Activated naive CD8-positive, alpha-beta T cell treated with anti-CD3 and anti-CD28 coated beads, Interleukin-2, amount 10 ng/mL, durations not matched to agents 7 days and 5 days (primary cell): ENCODE measurements at regions not wholly inside any gene's neighbourhood (a gene's known extent, or its start where the extent isn't known, plus 50 kb on each side); places are given as distances from the start of the nearest gene placed in this dataset.

ENCODE experiments used
- ATAC-seq: fragments of 150-1000 bp; cut with Tn5 transposase; one replicate; pipeline ENCODE4 v1.10.0; 2021; ENCODE audit warnings: low read depth, moderate library complexity
- POLR2A ChIA-PET: fragments of 350-600 bp; sonication (Branson Sonifier 250); formaldehyde crosslinking; loops from one replicate; lab custom pipeline; 2021; ENCODE audit warnings: antibody characterized with exemption; lab: Charles Lee
- DNase-seq: peaks from one replicate; pipeline ENCODE4 v3.0.0; 2021
- H3K27ac Mint-ChIP-seq: one replicate; pipeline ENCODE4 v1.8.0; 2022; ENCODE audit warnings: mild to moderate bottlenecking, mixed read lengths
- H3K27me3 Mint-ChIP-seq: one replicate; pipeline ENCODE4 v1.8.0; 2022; ENCODE audit warnings: mild to moderate bottlenecking, moderate library complexity, mixed read lengths
- H3K36me3 Mint-ChIP-seq: one replicate; pipeline ENCODE4 v1.8.0; 2021; ENCODE audit warnings: mild to moderate bottlenecking, mixed read lengths
- H3K4me1 Mint-ChIP-seq: one replicate; pipeline ENCODE4 v1.8.0; 2021; ENCODE audit warnings: mixed read lengths
- H3K4me3 Mint-ChIP-seq: one replicate; pipeline ENCODE4 v1.8.0; 2022; ENCODE audit warnings: mild to moderate bottlenecking, moderate library complexity, mixed read lengths
- H3K9me3 Mint-ChIP-seq: one replicate; pipeline ENCODE4 v1.8.0; 2021; ENCODE audit warnings: mixed read lengths

DNA sequence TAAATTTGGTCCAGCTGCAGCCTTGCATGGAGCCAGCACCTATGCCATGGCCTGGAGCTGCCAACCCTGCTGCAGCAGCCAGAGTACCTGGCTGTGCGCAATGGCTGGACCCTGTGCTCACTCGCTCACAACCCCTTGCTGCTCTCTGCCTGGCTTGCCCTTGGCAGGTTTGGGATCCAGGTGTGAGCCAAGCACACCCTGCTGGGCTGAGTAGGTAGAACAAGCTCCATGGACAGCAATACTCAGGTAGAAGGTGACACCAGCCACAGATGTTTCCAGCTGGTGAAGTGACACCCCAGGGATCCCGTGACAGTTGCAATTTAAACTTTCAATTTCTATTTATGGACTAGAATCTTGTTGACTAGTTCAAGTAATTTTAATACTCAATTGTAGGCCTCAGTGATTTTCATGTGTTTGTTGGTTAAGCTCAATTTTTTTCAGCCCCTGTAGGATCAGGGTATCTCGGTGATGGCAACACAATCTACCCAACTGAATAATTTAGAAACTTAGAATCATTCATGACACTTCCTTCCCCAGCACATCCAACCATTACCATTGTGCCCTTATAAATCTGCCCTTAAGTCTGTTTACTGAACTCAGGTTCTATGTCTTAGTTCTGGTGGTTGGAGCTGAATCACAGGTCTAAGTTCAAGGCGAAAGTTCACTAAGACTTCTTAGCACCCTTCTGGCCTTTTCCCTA is 480.0 kb downstream of the PMP22 start:
- H3K36me3 Mint-ChIP-seq: no peaks in the 10 kb centered on the region
- no peaks in the 10 kb centered on the region for H3K9me3 Mint-ChIP-seq
- H3K4me1 Mint-ChIP-seq: no peaks in the 10 kb centered on the region
- peaks cover 6% of the 10 kb centered on the region for H3K27me3 Mint-ChIP-seq
- ATAC-seq: no peak
- no peak overlapping the region for H3K27ac Mint-ChIP-seq
- POLR2A ChIA-PET: no interaction called here
- H3K4me3 Mint-ChIP-seq: no peak overlapping the region
- DNase-seq: no peak

DNA sequence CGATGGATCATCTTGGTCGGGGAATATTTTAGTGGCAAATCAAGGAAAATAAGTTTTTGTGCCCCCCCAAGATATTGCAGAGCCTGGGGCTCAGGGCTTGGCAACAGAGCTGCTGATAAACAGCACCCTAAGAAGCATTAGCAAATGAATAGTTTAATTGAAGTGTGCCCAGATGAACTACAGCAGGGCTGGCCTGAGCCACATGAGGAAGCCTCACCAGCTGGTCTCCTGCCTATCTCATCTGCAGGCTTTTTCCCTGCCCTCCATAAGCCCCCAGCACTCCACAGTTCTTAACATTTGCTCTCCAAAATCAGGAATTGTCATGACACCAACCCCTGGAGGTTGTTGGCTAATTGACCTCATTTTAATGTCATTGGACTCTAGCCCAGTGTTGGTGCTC is 480.2 kb downstream of the HS3ST3B1 start:
- ATAC-seq: no peak
- Mint-ChIP-seq H3K36me3 (no peaks in the 10 kb centered on the region), H3K27ac (no peak overlapping the region), H3K4me1 (no peaks in the 10 kb centered on the region), H3K9me3 (no peaks in the 10 kb centered on the region), H3K27me3 (no peaks in the 10 kb centered on the region), H3K4me3 (no peak overlapping the region)
- POLR2A ChIA-PET: no interaction called here
- DNase-seq: no peak

DNA sequence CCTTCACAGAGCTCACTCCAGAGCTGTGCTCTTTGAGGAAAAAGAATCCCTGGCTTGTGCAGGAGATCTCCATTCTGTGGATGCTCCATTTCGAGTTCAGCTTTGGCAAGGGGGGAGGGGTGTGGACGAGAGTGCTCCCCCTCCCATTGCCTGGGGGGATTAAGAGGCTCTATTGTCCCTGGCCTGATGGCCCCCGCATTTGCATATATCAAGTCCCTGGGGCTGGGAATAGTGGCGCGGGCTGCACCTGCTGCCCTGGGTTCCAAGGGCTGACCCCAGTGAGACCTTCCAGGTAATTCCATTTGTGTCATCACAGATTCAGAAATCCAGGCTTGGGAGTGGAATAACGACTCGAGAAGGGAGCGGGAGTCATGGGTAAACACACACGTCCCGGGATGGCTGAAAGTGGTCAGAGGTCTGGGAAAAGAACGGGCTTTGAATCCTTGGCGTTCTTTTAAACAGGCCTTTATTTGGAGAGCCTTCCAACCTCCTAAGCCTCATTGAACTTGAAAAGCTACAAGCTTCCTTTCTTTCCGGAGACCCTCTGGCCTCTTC is 479.3 kb downstream of the HS3ST3B1 start:
- Mint-ChIP-seq H3K27ac (no peak overlapping the region), H3K27me3 (no peaks in the 10 kb centered on the region), H3K36me3 (no peaks in the 10 kb centered on the region), H3K9me3 (no peaks in the 10 kb centered on the region), H3K4me3 (no peak overlapping the region), H3K4me1 (no peaks in the 10 kb centered on the region)
- POLR2A ChIA-PET: no interaction called here
- ATAC-seq (no peak), DNase-seq (no peak)

DNA sequence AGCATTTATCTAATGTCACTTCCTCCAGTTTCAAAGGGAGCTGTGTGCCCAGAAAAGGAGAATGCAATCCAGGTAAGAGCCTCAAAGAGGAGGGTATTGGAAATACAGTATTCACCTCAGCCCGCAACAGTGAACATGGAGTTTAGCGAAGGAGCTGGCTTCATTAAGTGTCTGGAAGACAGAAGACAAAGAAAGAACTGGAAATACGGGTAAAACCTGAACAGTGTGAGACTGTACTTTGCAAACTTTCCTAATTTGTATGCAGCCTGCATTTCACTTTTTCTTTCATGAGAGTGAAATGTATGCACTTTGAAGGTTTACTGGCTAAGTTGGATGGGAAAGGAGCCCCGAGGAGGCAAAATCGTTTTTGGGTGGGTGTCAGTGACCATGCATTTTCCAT is 478.4 kb downstream of the HS3ST3B1 start:
- Mint-ChIP-seq H3K27ac (no peak overlapping the region), H3K9me3 (peaks cover 3% of the 10 kb centered on the region), H3K4me1 (no peaks in the 10 kb centered on the region), H3K27me3 (no peaks in the 10 kb centered on the region), H3K36me3 (no peaks in the 10 kb centered on the region), H3K4me3 (no peak overlapping the region)
- no peak for ATAC-seq
- POLR2A ChIA-PET: no interaction called here
- no peak for DNase-seq

DNA sequence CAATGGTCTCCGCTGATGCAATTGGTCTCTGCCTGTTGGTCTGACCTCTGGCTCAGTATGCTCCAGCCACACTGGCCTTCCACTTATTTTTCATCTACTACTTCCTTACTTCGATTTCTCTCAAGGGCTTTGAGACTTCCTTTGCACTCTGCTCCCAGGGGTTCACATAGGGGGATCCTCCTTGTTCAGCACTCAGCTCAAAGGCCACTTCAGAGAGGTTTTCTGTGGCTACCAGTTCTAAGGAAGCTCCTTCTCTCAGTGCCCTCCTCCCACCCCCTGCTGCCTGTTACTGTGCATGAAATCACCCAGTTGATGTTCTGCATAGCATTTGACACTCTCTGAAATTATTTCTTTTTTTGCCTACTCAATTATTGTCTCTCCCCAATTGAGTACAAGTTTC is 476.4 kb downstream of the HS3ST3B1 start:
- DNase-seq: no peak
- ATAC-seq: no peak
- H3K9me3 Mint-ChIP-seq: peaks cover 4% of the 10 kb centered on the region
- H3K36me3 Mint-ChIP-seq: no peaks in the 10 kb centered on the region
- H3K27me3 Mint-ChIP-seq: no peaks in the 10 kb centered on the region
- POLR2A ChIA-PET: no interaction called here
- H3K4me3 Mint-ChIP-seq: no peak overlapping the region
- no peaks in the 10 kb centered on the region for H3K4me1 Mint-ChIP-seq
- no peak overlapping the region for H3K27ac Mint-ChIP-seq

DNA sequence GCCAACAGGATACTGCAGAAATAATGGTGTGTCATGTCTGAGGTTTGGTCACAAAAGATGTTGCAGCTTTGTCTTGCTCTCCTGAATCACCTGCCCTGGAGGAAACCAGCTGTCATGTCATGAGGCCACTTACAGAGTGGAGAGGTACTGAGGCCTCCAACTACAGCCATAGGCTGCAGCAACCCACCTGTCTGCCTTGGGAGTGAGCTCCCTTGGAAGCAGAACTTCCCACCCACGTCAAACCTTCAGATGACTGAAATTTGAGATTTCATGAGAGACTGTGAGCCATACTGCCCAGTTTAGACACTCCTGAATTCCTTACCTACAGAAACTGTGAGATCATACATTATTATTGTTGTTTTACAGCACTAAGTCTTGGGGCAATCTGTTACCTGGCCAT is 475.9 kb downstream of the HS3ST3B1 start:
- H3K4me1 Mint-ChIP-seq: no peaks in the 10 kb centered on the region
- peaks cover 4% of the 10 kb centered on the region for H3K9me3 Mint-ChIP-seq
- no peak overlapping the region for H3K4me3 Mint-ChIP-seq
- H3K36me3 Mint-ChIP-seq: no peaks in the 10 kb centered on the region
- DNase-seq (no peak), ATAC-seq (no peak)
- H3K27ac Mint-ChIP-seq: no peak overlapping the region
- no peaks in the 10 kb centered on the region for H3K27me3 Mint-ChIP-seq
- POLR2A ChIA-PET: no interaction called here

DNA sequence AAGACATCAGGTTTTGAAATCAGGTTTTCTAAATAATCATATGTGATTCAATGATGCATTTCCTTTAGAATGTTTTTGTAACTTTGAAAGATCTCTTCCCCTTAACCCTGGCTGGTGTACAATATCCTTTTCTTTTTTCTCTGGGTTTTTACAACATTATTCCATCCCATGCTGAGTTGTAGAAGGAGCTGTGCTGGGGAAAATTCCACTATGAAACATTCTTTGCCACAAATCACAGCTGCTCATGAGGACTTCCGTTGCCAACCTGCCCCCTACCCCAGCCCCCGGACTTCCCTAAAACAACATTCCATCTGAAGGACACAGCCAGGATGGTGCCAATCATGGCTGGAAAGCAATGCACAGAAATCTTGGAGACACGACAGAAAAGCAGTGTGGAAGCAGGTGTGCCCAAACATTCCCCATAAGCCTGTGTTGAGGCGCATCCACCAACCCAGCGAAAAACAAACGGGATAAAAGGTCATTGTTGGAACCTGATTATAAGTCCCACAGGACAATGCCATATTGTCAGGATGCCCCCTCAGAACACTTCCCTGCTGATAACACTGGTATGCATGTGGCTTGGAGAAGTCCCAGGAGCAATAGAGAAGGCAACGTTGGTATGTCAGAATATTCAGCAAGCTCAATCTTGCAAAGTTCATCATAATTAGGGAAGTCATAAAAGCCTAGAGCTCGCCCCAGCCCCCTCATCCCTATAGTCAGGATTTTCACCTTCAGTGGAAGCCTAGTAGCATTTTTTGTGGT is 475.0 kb downstream of the HS3ST3B1 start:
- POLR2A ChIA-PET: no interaction called here
- no peak overlapping the region for H3K27ac Mint-ChIP-seq
- H3K36me3 Mint-ChIP-seq: no peaks in the 10 kb centered on the region
- ATAC-seq: no peak
- no peak for DNase-seq
- no peaks in the 10 kb centered on the region for H3K4me1 Mint-ChIP-seq
- peaks cover 4% of the 10 kb centered on the region for H3K9me3 Mint-ChIP-seq
- H3K27me3 Mint-ChIP-seq: no peaks in the 10 kb centered on the region
- no peak overlapping the region for H3K4me3 Mint-ChIP-seq

DNA sequence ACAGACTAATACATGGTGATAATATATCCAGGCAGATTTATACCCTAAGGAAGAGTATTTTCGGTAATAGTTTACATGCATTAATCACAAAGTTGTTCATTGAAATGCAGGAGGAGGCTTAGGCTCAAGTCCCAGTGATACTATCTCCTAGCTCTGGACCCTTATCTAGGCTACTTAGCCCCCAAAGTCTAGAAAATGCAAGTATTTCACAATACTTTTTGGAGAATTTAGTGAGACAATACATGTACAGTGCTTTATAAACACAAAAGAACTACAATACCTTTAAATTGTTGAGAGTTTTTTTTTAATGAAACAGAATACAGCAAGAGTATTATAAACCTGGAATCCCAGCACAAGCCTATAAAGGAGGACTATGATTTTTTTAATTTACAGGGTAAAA is 473.9 kb downstream of the HS3ST3B1 start:
- H3K4me1 Mint-ChIP-seq: no peaks in the 10 kb centered on the region
- no peak overlapping the region for H3K27ac Mint-ChIP-seq
- DNase-seq (no peak), ATAC-seq (no peak)
- POLR2A ChIA-PET: no interaction called here
- peaks cover 4% of the 10 kb centered on the region for H3K9me3 Mint-ChIP-seq
- H3K36me3 Mint-ChIP-seq: no peaks in the 10 kb centered on the region
- no peaks in the 10 kb centered on the region for H3K27me3 Mint-ChIP-seq
- H3K4me3 Mint-ChIP-seq: no peak overlapping the region

DNA sequence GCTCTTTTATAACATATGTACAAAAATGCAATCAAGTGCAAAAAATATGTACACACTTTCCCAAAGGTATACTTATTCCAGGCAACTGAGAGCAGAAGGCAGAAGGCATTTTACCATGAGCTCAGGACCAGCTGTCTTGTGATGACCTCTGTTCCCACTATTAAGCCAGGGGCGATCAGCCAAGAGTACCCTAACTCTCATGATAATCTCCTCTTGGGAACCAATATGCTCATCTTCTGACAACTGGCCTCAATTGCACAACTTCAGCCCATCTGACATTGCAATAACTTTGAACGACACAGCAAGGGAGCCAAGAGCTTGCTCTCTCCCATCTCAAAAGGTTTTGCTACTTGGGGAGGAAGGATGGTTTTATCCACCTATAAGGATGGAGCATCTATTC is 471.9 kb downstream of the HS3ST3B1 start:
- Mint-ChIP-seq H3K27ac (no peak overlapping the region), H3K27me3 (no peaks in the 10 kb centered on the region), H3K4me3 (no peak overlapping the region), H3K4me1 (no peaks in the 10 kb centered on the region), H3K36me3 (no peaks in the 10 kb centered on the region), H3K9me3 (peaks cover 4% of the 10 kb centered on the region)
- no peak for ATAC-seq
- no peak for DNase-seq
- POLR2A ChIA-PET: no interaction called here

DNA sequence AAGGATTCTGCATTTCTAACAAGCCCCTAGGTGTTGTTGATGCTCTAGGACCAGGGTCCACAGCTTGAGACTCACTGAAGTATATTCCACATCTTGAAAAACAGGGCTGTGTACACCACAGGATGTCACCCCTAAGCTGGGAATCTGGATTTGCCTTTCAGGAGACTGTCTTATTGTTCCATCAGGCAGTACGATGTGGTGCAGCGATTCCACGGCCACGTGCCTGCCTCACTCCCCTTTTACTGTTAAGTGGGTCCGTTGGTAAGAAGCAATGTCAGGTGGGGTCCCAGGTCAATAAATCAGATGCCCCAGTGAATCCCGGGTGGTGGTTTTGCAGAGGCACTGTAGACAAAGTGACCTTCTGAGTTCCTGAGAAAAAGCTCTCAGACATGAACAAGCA is 470.7 kb downstream of the HS3ST3B1 start:
- no peaks in the 10 kb centered on the region for H3K4me1 Mint-ChIP-seq
- no peak overlapping the region for H3K4me3 Mint-ChIP-seq
- no peak for ATAC-seq
- H3K27ac Mint-ChIP-seq: no peak overlapping the region
- peaks cover 4% of the 10 kb centered on the region for H3K9me3 Mint-ChIP-seq
- no peaks in the 10 kb centered on the region for H3K36me3 Mint-ChIP-seq
- DNase-seq: no peak
- POLR2A ChIA-PET: no interaction called here
- H3K27me3 Mint-ChIP-seq: no peaks in the 10 kb centered on the region

DNA sequence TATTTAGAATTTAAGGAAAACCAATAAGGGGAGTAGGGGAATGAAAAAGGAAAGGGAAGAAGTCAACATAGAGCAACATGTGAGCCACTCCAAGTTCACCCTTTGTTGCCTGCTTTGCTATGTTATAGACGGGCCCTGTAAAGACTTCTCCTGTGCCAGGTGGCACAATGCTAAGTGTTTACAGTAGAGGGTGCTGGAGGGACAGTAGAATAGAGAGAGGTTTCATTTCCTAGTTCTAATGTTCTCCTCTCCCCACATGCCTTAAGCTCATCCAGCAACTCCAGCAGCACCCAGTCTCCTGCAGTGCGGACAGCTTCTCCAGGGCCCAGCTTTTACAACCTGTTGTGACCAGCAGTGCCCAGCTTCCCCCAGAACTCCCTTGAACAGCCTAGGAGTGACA is 468.0 kb downstream of the HS3ST3B1 start:
- H3K9me3 Mint-ChIP-seq: no peaks in the 10 kb centered on the region
- H3K4me3 Mint-ChIP-seq: no peak overlapping the region
- ATAC-seq: no peak
- no peak overlapping the region for H3K27ac Mint-ChIP-seq
- no peak for DNase-seq
- POLR2A ChIA-PET: no interaction called here
- H3K27me3 Mint-ChIP-seq: no peaks in the 10 kb centered on the region
- no peaks in the 10 kb centered on the region for H3K4me1 Mint-ChIP-seq
- H3K36me3 Mint-ChIP-seq: no peaks in the 10 kb centered on the region

DNA sequence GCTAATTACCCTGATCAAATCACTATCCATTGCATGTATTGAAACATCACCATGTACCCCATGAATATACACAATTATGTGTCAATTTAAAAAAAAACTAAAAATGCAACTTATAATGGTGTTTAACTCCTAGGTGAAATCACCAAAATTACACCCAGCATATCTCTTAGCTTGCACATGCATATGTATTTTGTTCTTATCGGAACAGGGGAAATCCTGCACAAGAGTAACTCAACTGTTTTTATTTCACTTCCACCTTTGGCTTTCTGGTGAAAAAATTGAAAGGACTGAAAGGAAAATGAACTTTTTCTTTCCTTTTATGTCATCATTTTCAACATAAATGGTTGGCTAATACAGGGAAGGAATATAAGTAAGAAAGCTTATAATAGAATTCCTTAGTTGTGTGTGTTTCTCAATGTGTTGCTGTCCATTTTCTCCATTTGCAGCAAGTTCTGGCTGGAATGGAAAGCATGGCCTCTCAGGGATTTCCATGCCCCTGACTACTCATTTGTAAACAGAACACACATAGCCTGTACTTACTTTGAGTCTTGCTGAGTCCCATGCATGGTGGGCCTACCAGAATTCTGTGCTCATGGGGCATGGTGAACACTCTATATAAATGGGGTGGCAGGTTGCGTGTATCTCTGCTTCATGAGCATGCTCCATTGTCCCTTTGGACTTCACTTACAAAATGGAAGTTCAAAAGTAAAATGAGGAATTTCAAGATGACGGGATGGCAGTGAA is 462.0 kb downstream of the HS3ST3B1 start:
- H3K4me3 Mint-ChIP-seq: no peak overlapping the region
- no peaks in the 10 kb centered on the region for H3K4me1 Mint-ChIP-seq
- H3K36me3 Mint-ChIP-seq: no peaks in the 10 kb centered on the region
- no peak for DNase-seq
- ATAC-seq: no peak
- no peak overlapping the region for H3K27ac Mint-ChIP-seq
- H3K9me3 Mint-ChIP-seq: peaks cover 1% of the 10 kb centered on the region
- POLR2A ChIA-PET: no interaction called here
- peaks cover 2% of the 10 kb centered on the region for H3K27me3 Mint-ChIP-seq

DNA sequence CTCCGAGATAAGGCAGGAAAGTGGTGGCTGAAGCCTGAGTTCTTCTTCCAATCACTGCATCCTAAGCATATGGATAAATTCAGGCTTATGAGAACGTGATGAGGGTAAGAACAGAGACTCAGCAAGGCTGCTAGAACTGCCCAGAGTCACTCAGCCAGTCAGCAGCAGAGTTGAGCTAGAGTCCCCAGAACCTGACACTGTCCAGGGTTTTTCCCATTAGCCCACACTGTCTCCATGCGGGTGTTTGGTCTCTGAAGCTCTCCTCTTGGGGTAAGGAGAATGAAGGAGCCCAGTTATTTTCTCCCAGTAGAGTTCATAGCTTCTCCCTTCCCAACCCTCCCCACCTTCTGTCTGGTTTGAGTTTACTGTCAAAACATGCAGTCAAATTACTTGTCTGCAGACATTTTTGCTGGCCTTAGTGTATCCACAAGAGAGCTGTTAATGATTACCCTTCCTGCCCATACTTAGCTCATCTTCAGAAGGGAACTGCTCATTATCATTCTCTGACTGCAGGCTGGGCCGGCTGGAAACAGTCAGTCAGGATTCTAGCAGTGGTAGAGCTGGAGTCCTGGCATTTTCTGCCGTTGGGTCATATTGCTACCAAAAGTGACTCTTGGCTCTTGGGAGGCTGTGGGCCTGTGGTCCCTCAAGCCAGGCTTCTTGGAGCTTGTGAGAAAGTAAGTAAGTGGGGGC is 460.0 kb downstream of the HS3ST3B1 start:
- no peaks in the 10 kb centered on the region for H3K36me3 Mint-ChIP-seq
- peaks cover 5% of the 10 kb centered on the region for H3K27me3 Mint-ChIP-seq
- DNase-seq (no peak), ATAC-seq (no peak)
- peaks cover 1% of the 10 kb centered on the region for H3K9me3 Mint-ChIP-seq
- POLR2A ChIA-PET: no interaction called here
- H3K4me1 Mint-ChIP-seq: peaks cover 5% of the 10 kb centered on the region
- H3K27ac Mint-ChIP-seq: no peak overlapping the region
- H3K4me3 Mint-ChIP-seq: no peak overlapping the region
